GM21381 (cell line): ENCODE measurements at regions not wholly inside any gene's neighbourhood (a gene's known extent, or its start where the extent isn't known, plus 50 kb on each side); places are given as distances from the start of the nearest gene placed in this dataset.
"Not testable (repeated sequence)": the region's sequence is repeated elsewhere in the genome, so short reads cannot be mapped to it uniquely, and the experiment has no call there.

ENCODE experiments used
- ATAC-seq: cut with Tn5 transposase; IDR thresholded peaks from one replicate; pipeline ENCODE4 v1.9.1; 2021; ENCODE audit warnings: mild to moderate bottlenecking, moderate library complexity; ENCODE audit not compliant: unreplicated experiment

DNA sequence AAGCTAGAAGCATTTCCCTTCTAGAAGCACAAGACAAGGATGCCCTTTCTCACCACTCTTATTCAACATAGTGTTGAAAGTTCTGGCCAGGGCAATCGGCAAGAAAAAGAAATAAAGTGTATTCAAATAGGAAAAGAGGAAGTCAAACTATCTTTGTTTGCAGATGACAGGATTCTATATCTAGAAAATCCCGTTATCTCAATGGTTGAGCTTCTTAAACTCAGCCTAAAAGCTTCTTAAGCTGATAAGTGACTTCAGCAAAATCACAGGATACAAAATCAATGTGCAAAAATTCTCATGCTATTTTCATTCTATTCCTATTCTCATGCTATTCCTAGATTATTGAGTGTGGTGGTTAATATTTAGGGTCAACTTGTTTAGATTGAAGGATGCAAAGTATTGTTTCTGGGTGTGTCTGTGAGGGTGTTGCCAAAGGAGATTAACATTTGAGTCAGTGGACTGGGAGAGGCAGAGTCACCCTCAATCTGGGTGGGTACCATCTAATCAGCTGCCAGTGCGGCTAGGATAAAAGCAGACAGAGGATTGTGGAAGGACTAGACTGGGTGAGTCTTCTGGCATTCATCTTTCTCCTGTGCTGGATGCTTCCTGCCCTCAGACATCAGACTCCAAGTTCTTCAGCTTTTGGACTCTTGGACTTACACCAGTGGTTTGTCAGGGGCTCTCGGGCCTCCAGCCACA lies 111.9 kb downstream of the LSMEM1 start:
- ATAC-seq = not testable (repeated sequence)

DNA sequence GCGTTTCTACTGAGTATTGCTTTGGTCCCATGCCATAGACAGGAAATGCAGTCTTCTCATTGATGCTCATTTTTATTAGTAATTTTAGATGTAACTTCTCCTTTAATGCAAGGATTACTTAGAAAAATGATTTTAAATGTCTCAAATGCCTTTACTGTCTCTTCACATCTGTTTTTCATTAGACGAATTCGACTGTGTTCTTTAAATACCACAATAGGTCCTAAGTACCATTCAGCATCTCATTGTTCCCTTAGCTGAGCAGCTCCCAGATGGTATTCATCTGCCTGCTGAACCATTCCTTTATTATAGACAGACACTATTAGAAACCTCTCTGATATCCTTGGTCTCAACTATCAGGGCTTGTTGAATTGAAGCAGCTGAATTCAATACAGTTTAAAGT lies 113.6 kb downstream of the LSMEM1 start:
- ATAC-seq = no peak

DNA sequence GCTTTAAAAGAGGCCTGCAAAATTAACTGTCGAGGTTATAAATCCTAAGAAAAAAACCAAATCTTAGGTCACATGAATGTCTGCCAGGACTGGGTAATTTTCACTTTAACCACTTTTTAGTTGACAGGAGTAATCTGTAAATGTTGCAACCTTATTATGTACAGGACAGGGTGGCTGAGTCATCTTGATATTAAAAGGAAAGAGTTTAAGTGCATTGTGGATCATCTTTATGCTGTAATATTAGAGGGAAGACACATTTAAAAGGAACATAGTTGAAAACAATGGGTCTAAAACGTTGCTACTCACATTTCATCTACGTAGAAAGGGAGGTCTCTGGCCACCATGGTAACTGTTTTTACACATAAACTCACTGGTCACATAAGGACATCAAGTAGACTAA lies 115.5 kb downstream of the LSMEM1 start:
- no peak for ATAC-seq

DNA sequence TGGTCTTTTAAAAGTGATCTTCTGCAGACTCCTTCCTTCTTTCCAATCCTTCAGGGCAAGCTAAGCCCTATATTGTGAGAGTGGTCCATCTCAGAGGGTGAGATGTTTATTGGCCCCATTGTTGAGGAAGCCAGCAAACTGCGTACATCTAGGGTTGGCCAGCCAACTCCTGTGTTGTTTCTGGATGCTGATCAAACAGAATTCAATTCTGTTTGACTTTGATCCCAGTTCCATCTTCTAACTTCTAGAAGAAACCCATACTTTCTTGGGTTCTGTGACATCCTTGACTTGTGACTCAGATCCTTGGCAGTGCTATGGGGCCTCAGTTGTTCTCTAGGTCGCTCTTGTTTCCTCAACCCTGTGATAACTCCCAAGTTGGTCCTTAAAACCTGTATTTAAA lies 116.2 kb downstream of the LSMEM1 start:
- no peak for ATAC-seq

DNA sequence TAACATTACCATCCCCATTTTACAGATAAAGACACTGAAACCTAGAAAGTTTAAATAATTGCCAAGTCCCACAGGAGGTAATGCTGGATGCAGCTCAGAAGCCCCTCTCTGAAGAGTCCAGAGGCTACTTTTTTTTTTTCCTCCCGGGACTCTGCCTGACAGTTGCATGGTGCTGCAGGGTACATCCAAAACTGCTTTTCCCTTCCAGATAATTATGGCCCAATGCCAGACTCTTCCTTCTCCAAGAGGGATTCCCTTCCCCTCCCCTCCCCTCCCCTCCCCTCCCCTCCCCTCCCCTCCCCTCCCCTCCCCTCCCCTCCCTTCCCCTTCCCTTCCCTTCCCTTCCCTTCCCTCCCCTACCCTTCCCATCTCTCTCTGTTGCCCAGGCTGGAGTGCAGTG lies 122.9 kb downstream of the LSMEM1 start:
- no peak for ATAC-seq

- no peak for ATAC-seq
Measured at GRCh38 chr7:112610636-112611035, 129.8 kb downstream of the LSMEM1 start.

DNA sequence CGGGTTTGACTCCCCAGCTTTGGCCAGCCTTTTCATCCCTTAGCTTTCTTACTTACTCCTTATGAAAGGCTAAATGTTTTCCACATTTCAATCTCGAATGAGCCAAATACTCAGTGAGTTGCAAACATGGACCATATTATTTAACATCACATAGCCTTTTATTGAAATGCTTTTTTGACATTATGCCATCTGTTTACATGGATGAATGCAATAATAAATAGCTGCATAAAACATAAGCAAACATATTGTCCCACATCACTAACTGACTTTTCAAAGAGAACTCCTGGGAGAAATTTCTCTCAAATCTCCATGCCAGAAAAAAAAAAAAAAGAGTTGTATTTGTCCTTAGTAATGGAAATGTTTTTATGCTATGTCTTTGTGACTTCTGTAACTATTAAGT lies 134.9 kb downstream of the LSMEM1 start:
- ATAC-seq = no peak

GRCh38 chr7:112616295-112616694 lies 135.5 kb downstream of the LSMEM1 start:
- ATAC-seq = no peak

DNA sequence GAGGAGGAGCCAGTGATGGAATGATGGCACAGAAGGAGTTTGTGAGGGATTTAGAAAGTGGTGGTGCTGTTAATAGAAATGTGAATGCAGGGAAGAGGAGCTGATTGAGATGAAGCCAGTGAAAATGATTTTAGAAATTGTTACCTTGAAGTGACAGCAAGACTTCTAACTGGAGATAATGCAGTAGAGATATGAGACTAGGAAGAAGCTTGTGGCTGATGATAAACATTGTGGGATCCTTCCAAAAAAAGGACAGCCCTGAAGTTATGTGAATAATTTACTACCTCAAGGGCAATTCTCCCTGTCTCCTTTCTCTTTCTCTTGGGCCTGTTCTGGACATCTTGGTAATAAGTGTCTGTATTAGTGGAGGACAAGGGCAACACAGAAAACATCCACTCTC lies 138.6 kb downstream of the LSMEM1 start:
- ATAC-seq = no peak

GRCh38 chr7:112622159-112622715 lies 141.4 kb downstream of the LSMEM1 start:
- no peak for ATAC-seq

GRCh38 chr7:112624416-112624815 lies 143.6 kb downstream of the LSMEM1 start:
- no peak for ATAC-seq

DNA sequence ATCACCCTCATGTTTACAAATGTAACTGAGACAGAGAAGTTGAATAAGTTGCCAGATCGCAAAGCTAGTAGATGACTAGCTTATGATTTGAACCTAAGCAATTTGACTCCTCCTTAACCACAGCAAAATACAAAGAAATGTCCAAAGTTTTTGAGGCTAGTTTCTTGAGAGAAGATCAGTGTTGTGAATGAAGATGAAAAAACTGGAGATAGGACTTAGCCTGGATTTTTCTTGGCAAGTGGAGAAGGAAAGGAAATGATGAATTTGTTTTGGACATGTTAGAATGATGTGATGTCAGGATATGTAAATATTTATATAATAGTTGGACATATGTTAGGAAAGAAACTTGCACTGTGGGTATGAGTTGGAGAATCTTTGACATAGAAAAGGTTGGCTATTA lies 149.8 kb downstream of the LSMEM1 start:
- no peak for ATAC-seq

GRCh38 chr7:112634107-112634506 lies 153.3 kb downstream of the LSMEM1 start:
- no peak for ATAC-seq

DNA sequence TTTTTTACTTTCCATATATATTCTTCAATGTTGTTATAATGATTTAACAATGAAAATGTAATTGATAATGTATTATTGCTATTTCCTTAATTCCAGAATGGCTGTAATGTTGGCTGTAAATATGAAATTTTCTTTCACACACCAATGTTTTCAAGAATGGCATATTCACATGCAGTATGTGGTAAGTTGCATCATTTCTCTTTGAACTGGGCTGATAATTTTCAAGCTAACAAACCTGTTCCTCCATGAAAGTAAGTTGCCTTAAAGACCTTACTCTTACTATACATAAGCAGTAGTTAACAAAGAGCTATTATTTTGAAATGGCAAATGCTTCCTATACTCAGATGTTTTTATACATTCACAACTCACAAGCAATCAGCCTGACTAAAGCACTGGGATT lies 154.5 kb downstream of the TMEM168 start:
- ATAC-seq = no peak

DNA sequence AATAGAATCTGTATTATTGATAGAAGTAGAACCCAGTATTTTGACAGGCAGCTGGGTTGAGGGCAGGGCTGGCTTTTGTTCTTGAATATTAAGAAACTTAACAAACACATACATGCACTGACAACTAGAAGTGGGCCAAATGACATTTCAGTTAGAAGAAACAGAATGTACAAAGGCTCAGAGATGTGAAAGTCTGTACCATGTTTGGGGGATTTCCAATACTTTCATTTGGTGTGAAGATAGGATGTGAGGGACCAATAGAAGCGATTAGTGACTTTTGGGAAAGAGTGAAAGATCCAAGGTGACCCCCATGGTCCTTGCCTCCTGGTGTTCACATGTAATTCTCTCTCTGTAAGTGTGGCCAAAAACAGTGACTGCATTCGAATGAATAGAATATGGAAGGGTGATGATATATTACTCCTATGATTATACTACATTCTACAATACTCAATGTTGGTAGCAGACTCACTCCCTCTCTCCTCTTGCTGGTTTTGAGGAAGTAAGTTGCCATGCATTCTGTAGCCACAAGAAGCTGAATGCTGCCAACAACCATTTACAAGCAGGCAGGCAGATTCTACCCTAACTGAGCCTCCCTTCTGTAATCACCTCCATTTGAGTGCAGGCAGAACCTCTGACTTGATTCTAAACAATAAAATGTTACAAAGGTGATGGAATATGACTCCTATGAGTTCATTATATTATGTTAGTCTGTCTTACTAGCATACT lies 151.4 kb downstream of the TMEM168 start:
- no peak for ATAC-seq

DNA sequence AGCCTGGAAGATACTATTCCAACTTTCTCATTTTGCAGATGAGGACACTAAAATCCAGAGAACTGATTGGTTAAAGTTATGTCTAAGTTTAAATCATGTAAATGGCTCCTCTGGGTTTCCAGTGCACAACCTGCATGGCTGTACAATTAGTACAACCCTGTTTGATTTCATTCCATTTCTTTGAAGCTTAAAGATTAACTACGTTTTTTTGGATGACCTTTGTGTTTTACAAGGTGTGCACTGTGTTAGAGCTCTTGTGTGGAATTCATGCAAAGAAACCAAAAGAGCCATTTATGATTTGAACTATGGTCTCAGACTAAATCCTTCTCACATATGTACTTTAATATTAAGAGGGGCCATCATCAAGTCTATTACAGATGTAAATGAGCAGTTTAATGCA lies 149.5 kb downstream of the TMEM168 start:
- ATAC-seq = no peak

DNA sequence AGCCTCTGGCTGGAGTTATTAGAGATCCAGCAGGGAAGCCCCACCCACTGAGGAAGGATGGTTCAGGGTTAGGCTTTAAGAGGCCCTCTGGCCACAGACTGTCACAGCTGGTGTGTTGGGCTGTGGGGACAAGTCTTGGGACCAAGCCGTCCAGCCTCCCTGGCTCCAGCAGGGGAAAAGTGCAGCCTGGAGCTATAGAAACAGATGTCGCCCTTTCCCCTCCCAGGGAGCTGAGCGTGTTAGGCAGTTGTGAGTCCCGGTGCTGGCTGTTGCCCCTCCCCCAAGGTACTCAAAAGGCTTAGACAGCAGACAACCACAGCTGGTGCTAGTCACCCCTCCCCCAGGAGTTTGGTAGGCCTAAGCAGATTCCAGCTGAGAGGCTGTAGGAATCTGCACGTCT lies 143.4 kb downstream of the TMEM168 start:
- ATAC-seq = no peak

DNA sequence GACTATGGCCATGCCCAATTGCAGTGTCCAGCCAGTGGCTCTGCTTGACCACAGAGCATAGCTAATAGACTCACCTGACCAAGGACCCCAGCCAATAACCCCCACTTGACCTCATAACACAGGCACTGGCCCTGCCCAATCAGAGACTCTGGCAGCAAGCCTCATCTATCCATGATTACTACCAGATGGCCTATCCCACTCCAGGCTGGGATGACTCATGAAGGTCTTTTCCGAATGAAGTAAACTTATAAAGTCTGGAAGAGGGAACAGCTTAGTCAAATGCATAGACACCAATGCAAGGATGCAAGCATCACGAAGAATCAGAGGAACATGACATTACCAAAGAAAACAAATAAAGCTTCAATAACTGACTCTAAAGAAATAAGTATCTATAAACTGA lies 141.4 kb downstream of the TMEM168 start:
- ATAC-seq = no peak

DNA sequence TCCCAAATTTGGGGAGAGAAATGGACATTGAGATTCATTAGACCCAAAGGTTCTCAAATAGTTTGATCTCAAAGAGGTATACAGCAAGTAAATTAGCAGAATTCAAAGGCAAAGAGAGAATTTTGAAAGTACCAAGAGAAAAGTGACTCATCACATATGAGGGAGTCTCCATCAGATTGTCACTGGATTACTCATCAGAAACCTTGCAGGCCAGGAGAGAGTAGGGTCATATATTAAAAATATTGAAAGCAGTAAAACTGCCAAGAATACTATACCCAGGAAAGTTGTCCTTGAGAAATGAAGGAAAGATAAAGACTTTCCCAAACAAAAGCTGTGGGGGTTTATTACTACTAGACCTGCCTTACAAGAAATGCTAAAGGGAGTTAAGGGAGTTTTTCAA lies 140.6 kb downstream of the TMEM168 start:
- ATAC-seq = no peak

DNA sequence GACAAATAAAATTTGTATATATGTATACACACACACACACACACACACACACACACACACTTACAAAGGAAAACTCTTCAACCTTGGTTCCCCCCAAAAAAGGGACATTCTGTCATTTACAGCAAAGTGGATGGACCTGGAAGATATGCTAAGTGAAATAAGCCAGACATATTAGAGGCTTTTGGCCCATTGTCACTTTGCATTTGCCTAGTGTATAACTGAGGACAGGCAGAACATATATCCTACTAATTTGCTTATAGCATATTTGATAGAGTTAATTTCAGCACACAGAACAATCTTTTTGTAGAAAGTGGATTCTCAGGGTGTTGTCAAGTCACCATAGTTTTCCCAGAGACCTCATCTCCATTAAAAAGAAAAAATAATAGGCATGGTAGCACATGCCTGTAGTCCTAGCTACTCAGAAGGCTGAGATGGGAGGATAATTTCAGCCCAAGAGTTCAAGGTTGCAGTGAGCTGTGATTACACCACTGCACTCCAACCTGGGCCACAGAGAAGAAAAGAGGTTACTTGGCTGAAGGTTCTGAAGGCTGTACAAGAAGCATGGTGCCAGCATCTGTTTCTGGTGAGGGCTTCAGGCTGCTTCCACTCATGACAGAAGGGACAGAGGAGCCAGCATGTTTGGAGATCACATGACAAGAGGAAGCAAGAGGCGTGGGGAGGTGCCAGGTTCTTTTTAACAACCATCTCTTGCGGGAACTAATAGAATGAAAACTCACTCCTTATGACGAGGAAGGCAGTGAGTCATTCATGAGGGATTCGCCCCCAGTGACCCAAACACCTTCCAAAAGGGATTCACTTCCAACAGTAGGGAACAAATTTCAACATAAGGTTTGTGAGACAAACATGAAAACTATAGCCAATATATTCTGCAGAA lies 135.6 kb downstream of the TMEM168 start:
- ATAC-seq = no peak

DNA sequence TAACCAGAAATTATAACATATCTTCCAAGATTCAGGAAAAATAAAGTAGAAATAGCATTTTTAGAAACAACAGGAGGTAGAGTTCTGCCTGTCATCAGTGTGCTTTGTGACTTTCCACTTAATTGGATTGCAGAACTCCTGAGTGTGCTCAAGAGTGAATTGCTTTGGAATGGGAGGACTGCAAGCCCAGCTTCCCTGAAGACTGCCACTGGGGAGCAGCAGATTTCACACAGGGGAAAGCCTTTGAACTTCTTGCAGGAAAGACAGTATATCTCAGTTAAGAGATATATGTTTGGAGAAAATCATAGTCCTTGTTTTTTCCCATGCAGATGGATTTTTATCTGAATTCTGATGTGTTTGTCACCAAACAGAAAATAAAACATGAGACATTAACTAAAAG lies 124.5 kb downstream of the TMEM168 start:
- no peak for ATAC-seq
